MCF 10A (cell line): ENCODE measurements at regions not wholly inside any gene's neighbourhood (a gene's known extent, or its start where the extent isn't known, plus 50 kb on each side); places are given as distances from the start of the nearest gene placed in this dataset.

Experiments used
- BruUV-seq: library from RNA; stranded (reverse); fragments of 400-500 nt; replicated peaks from 2 replicates; lab custom pipeline; 2021; lab: Mats Ljungman, UMichigan
- CTCF ChIA-PET: fragments of 300-600 bp; sonication (Branson Sonifier 250); formaldehyde crosslinking; extraction: SDS; loops from one replicate; lab custom pipeline; 2021; ENCODE audit warnings: antibody characterized with exemption, inconsistent platforms; lab: Yijun Ruan, JAX
- POLR2A ChIA-PET: fragments of 300-600, 350-650 bp; sonication (Branson Sonifier 250); formaldehyde crosslinking; extraction: SDS; loops from one replicate; lab custom pipeline; 2020; ENCODE audit warnings: antibody characterized with exemption, inconsistent platforms; lab: Yijun Ruan, JAX
- DNase-seq: peaks from one replicate; pipeline ENCODE4 v3.0.0-alpha.2; 2018; ENCODE audit not compliant: unreplicated experiment
- H3K27ac Mint-ChIP-seq: one replicate; pipeline ENCODE4 v1.8.0; 2022; ENCODE audit warnings: mild to moderate bottlenecking, low read depth, mixed read lengths; ENCODE audit not compliant: unreplicated experiment
- H3K27me3 Mint-ChIP-seq: one replicate; pipeline ENCODE4 v1.8.0; 2022; ENCODE audit warnings: mixed read lengths; ENCODE audit not compliant: insufficient read depth, unreplicated experiment
- H3K36me3 Mint-ChIP-seq: one replicate; pipeline ENCODE4 v1.8.0; 2022; ENCODE audit warnings: mild to moderate bottlenecking, moderate library complexity, mixed read lengths; ENCODE audit not compliant: insufficient read depth, unreplicated experiment
- H3K4me1 Mint-ChIP-seq: one replicate; pipeline ENCODE4 v1.8.0; 2022; ENCODE audit warnings: mixed read lengths; ENCODE audit not compliant: insufficient read depth, unreplicated experiment
- H3K4me3 Mint-ChIP-seq: one replicate; pipeline ENCODE4 v1.8.0; 2022; ENCODE audit warnings: mild to moderate bottlenecking, moderate library complexity, mixed read lengths; ENCODE audit not compliant: unreplicated experiment
- H3K9me3 Mint-ChIP-seq: one replicate; pipeline ENCODE4 v1.8.0; 2022; ENCODE audit warnings: mixed read lengths; ENCODE audit not compliant: unreplicated experiment
- CTCF ChIP-seq: fragments of 200-600 bp; IDR thresholded peaks from one replicate; pipeline ENCODE4 v1.8.0; 2022; ENCODE audit warnings: antibody characterized with exemption, mild to moderate bottlenecking; ENCODE audit not compliant: unreplicated experiment
- intact Hi-C: fragments of 100-400 bp; cut with micrococcal nuclease; formaldehyde crosslinking; loops from 2 replicates; pipeline ENCODE4 v1.14.1; 2022

GRCh38 chr3:13149330-13150108, 76.3 kb upstream of the IQSEC1 start:
- BruUV-seq, result no TSS peak

GRCh38 chr3:13148561-13149329, 75.5 kb upstream of the IQSEC1 start:
- TF ChIP-seq CTCF, result no peak
- no peak for DNase-seq
- CTCF ChIA-PET, result no interaction called here
- peaks cover 33% of the 10 kb centered on the region for H3K27me3 Mint-ChIP-seq
- H3K36me3 Mint-ChIP-seq, result no peaks in the 10 kb centered on the region
- H3K4me3 Mint-ChIP-seq, result no peak overlapping the region
- peaks cover 4% of the 10 kb centered on the region for H3K4me1 Mint-ChIP-seq
- intact Hi-C loops, result no loop called here
- POLR2A ChIA-PET, result no interaction called here
- BruUV-seq, result no TSS peak
- H3K27ac Mint-ChIP-seq, result no peak overlapping the region
- H3K9me3 Mint-ChIP-seq, result no peaks in the 10 kb centered on the region

More at GRCh38 chr3:13149330-13150108, 76.3 kb upstream of the IQSEC1 start:
- H3K4me3 Mint-ChIP-seq, result no peak overlapping the region
- no peak for DNase-seq
- peaks cover 41% of the 10 kb centered on the region for H3K27me3 Mint-ChIP-seq
- intact Hi-C loops, result no loop called here
- POLR2A ChIA-PET, result no interaction called here
- peaks cover 2% of the 10 kb centered on the region for H3K9me3 Mint-ChIP-seq
- no peak for TF ChIP-seq CTCF
- CTCF ChIA-PET, result no interaction called here
- no peaks in the 10 kb centered on the region for H3K36me3 Mint-ChIP-seq
- peaks cover 4% of the 10 kb centered on the region for H3K4me1 Mint-ChIP-seq
- no peak overlapping the region for H3K27ac Mint-ChIP-seq

- Mint-ChIP-seq H3K27me3 (peaks cover 28% of the 10 kb centered on the region), H3K36me3 (no peaks in the 10 kb centered on the region), H3K4me1 (peaks cover 4% of the 10 kb centered on the region), H3K9me3 (no peaks in the 10 kb centered on the region), H3K27ac (no peak overlapping the region), H3K4me3 (no peak overlapping the region)
- no peak for TF ChIP-seq CTCF
- ChIA-PET POLR2A (no interaction called here), CTCF (no interaction called here)
- no TSS peak for BruUV-seq
- no peak for DNase-seq
- intact Hi-C loops, result no loop called here
These were observed 74.9 kb upstream of the IQSEC1 start for GRCh38 chr3:13148126-13148525.

- no peak for TF ChIP-seq CTCF
- DNase-seq, result no peak
- Mint-ChIP-seq H3K4me1 (peaks cover 4% of the 10 kb centered on the region), H3K4me3 (no peak overlapping the region), H3K27ac (no peak overlapping the region), H3K9me3 (no peaks in the 10 kb centered on the region), H3K36me3 (no peaks in the 10 kb centered on the region), H3K27me3 (peaks cover 29% of the 10 kb centered on the region)
- no TSS peak for BruUV-seq
- ChIA-PET CTCF (no interaction called here), POLR2A (no interaction called here)
- intact Hi-C loops, result no loop called here
These were observed 74.1 kb upstream of the IQSEC1 start for GRCh38 chr3:13147344-13147743.
